ENCODE measurements at regions not wholly inside any gene's neighbourhood (a gene's known extent, or its start where the extent isn't known, plus 50 kb on each side); places are given as distances from the start of the nearest gene placed in this dataset.

- no peak for TF ChIP-seq ARNT (IDR thresholded peaks at IDR 0.05)
- no peak for TF ChIP-seq SP1 (IDR thresholded peaks at IDR 0.05)
- TF ChIP-seq TARDBP (IDR thresholded peaks at IDR 0.05), result no peak
These were observed 78.1 kb upstream of the ADAMTS9 start for GRCh38 chr3:64765947-64766346.

All from HEK293T (cell line).